ENCODE measurements at regions not wholly inside any gene's neighbourhood (a gene's known extent, or its start where the extent isn't known, plus 50 kb on each side); places are given as distances from the start of the nearest gene placed in this dataset.

- TF ChIP-seq EP300 (IDR thresholded peaks at IDR 0.05) (no peak), CTCF (IDR thresholded peaks at IDR 0.05) (no peak), POLR2AphosphoS5 (IDR thresholded peaks at IDR 0.05) (no peak)
Observed at GRCh38 chr4:79022529-79022928, 83.3 kb upstream of the PAQR3 start.

Measured in stomach (tissue), 4 donors.